ENCODE measurements at regions not wholly inside any gene's neighbourhood (a gene's known extent, or its start where the extent isn't known, plus 50 kb on each side); places are given as distances from the start of the nearest gene placed in this dataset.

- TF ChIP-seq GATA3 (IDR thresholded peaks at IDR 0.05; ENCODE audit: low read depth, low read length) (no peak), GATA2 (IDR thresholded peaks at IDR 0.05; ENCODE audit: low read depth, low read length) (no peak)
Observed at GRCh38 chr2:236702657-236703372, 133.2 kb downstream of the ACKR3 start.

DNA sequence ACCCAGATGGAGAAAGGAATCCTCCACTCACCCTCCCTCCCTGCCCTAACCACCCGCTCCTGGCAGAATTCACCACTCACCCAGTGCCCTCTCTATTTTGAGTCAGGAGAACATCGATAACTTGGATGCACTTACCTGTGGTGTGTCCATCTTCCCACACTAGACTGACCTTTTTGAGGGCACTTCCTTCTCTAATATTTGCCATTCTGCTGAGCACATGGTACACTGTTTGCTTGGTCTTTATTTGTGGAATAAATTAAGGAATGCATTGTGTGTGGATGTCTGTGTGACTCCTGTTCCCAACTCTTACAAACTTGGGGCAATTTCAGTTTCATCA lies 133.7 kb downstream of the ACKR3 start:
- no peak for TF ChIP-seq GATA2 (IDR thresholded peaks at IDR 0.05; ENCODE audit: low read depth, low read length)

GRCh38 chr2:236703906-236704305 lies 134.3 kb downstream of the ACKR3 start:
- no peak for TF ChIP-seq GATA3 (IDR thresholded peaks at IDR 0.05; ENCODE audit: low read depth, low read length)
- no peak for TF ChIP-seq GATA2 (IDR thresholded peaks at IDR 0.05; ENCODE audit: low read depth, low read length)

DNA sequence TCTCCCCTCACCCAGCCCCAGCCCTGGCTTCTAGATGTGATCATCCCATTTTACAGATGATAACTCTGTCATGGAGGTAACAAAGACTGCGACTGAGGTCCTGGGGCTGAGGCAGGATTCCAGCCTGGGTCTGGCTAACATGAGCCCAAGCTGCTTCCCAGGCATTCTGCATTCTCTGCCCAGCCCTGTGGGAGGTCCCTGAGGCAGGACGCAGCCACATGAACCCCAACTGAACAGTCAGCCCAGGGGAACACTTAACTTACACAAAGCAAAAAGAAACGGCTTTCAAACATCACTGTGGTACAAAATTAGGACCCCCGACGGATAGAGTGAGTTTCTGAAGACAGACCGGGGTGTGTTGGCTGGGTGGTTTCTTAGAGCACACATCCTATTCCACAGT lies 135.3 kb downstream of the ACKR3 start:
- no peak for TF ChIP-seq GATA2 (IDR thresholded peaks at IDR 0.05; ENCODE audit: low read depth, low read length)
- TF ChIP-seq GATA3 (IDR thresholded peaks at IDR 0.05; ENCODE audit: low read depth, low read length), result no peak

GRCh38 chr2:236705295-236706105 lies 135.9 kb downstream of the ACKR3 start:
- TF ChIP-seq GATA2 (IDR thresholded peaks at IDR 0.05; ENCODE audit: low read depth, low read length) (no peak), GATA3 (IDR thresholded peaks at IDR 0.05; ENCODE audit: low read depth, low read length) (no peak)

DNA sequence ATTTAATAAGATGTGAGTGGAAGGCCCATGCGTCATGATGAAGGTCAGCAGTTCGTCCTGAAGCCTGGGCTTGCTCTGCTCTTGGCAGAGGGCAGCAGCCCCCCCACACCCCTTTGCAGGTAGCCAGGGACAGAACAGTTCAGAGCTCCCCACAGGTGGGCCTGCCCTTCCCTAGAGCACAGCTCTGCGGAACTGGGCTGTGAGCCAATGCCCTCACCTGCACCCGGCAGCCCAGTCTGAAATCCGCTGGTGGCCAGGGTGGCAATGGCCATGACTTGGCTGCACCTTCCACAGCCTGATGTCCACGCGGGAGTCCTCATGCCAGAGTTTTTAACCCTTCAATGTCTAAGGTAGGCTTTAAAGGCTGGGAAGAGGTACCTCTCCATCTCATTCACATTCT lies 136.7 kb downstream of the ACKR3 start:
- no peak for TF ChIP-seq GATA2 (IDR thresholded peaks at IDR 0.05; ENCODE audit: low read depth, low read length)
- no peak for TF ChIP-seq GATA3 (IDR thresholded peaks at IDR 0.05; ENCODE audit: low read depth, low read length)

GRCh38 chr2:236706803-236707202 lies 137.2 kb downstream of the ACKR3 start:
- TF ChIP-seq GATA2 (IDR thresholded peaks at IDR 0.05; ENCODE audit: low read depth, low read length) (no peak), GATA3 (IDR thresholded peaks at IDR 0.05; ENCODE audit: low read depth, low read length) (no peak)

DNA sequence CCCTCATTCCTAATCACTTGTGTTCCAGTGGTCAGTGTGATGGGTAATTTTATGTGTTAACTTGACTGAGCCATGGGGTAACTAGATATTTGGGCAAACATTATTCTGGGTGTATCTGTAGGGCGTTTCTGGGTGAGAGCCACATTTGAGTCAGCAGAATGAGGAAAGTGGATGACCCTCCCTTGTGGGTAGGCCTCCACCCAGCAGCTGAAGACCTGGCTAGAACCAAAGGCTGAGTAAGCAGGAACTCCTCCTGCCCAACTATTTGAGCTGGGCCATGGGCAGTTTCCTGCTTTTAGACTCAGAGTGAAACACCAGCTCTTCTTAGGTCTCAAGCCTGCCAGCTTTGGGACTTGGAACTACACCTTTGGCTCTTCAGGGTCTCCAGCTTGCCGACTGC lies 141.8 kb downstream of the ACKR3 start:
- TF ChIP-seq GATA3 (IDR thresholded peaks at IDR 0.05; ENCODE audit: low read depth, low read length), result no peak
- no peak for TF ChIP-seq GATA2 (IDR thresholded peaks at IDR 0.05; ENCODE audit: low read depth, low read length)

GRCh38 chr2:236712304-236712703 lies 142.7 kb downstream of the ACKR3 start:
- TF ChIP-seq GATA2 (IDR thresholded peaks at IDR 0.05; ENCODE audit: low read depth, low read length) (no peak), GATA3 (IDR thresholded peaks at IDR 0.05; ENCODE audit: low read depth, low read length) (no peak)

GRCh38 chr2:236712961-236713673 lies 143.5 kb downstream of the ACKR3 start:
- TF ChIP-seq GATA2 (IDR thresholded peaks at IDR 0.05; ENCODE audit: low read depth, low read length) (no peak), GATA3 (IDR thresholded peaks at IDR 0.05; ENCODE audit: low read depth, low read length) (no peak)

GRCh38 chr2:236714080-236714479 lies 144.5 kb downstream of the ACKR3 start:
- TF ChIP-seq GATA2 (IDR thresholded peaks at IDR 0.05; ENCODE audit: low read depth, low read length), result no peak
- no peak for TF ChIP-seq GATA3 (IDR thresholded peaks at IDR 0.05; ENCODE audit: low read depth, low read length)

DNA sequence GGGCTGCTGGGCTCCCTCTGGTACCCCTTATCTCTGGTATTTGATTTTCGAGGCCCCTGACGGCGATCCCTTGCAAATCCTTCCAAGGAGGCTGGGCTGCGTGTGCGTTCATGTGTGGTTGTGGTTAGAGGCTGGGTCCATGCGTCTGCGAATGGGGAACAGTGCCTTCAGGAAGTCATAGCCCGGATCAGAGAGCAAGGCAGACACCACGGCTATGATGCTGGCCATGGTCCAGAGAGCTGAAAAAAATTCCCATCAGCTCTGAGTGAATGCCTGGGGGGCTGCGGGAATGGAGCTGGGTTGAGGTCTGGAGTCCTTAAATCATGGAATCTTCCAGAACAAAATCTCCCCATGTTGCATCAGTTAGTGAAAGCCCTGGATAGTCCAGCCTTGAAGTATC lies 145.5 kb downstream of the ACKR3 start:
- TF ChIP-seq GATA2 (IDR thresholded peaks at IDR 0.05; ENCODE audit: low read depth, low read length), result no peak
- no peak for TF ChIP-seq GATA3 (IDR thresholded peaks at IDR 0.05; ENCODE audit: low read depth, low read length)

DNA sequence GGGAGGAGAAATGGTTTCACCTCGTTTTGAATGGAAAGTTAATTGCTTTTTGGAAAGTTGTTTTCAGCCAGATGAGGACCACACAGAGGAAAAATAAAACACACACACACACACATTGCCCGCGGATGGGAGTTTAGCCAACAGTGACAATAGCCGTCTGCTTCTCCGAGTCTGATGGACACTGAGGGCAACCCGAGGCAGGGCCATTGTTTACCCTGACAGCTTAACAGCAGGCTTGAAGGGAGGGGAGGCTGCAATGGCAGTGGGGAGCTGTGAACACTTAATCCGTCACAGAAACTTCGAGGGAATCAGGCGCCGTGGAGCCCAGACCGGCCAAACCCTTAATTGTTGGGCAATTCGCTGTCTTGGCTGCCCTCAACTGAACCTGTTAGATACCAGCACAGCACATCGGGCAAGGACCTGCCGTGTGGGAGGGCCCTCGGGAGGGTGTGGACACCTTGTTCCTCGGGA lies 145.9 kb downstream of the ACKR3 start:
- TF ChIP-seq GATA2 (IDR thresholded peaks at IDR 0.05; ENCODE audit: low read depth, low read length) (no peak), GATA3 (IDR thresholded peaks at IDR 0.05; ENCODE audit: low read depth, low read length) (no peak)

DNA sequence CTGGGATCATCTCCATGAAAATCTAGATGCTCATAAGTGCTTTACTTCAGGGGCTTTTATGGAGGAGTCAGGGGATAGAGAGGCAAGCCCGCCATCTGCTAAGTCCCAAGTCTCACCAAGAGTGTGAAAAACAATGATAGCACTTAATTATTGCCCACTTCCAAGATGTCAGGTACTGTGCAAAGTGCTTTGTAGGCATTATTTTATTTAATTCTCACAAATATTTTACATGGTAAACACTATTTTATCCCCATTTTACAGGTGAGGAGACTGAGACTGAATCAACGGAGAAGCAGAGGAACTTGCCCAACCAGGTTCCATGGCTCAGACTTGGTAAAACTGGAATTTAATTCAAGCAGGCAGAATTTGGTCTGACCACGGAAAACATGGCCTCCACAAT lies 147.5 kb downstream of the ACKR3 start:
- no peak for TF ChIP-seq GATA3 (IDR thresholded peaks at IDR 0.05; ENCODE audit: low read depth, low read length)
- TF ChIP-seq GATA2 (IDR thresholded peaks at IDR 0.05; ENCODE audit: low read depth, low read length), result no peak

All from SH-SY5Y (cell line).